Ovary (tissue), 7 donors: ENCODE measurements at regions not wholly inside any gene's neighbourhood (a gene's known extent, or its start where the extent isn't known, plus 50 kb on each side); places are given as distances from the start of the nearest gene placed in this dataset.

ENCODE experiments used
- DNase-seq, 5 donors: peaks; one replicate each; pipeline ENCODE4 v3.0.0-alpha.2; 2019 to 2020
- H3K27ac ChIP-seq, 2 donors: fragments of 200-600 bp; one replicate each; pipeline versions ENCODE4 v1.5.1 to v1.8.0; 2019 to 2022
- H3K27me3 ChIP-seq: fragments of 200-600 bp; one replicate; pipeline ENCODE4 v1.8.0; 2022
- H3K36me3 ChIP-seq: fragments of 200-600 bp; sonication (generic); one replicate; pipeline ENCODE4 v1.5.1; 2019
- H3K4me1 ChIP-seq: one replicate; pipeline ENCODE4 v1.8.1; 2013; ENCODE audit warnings: mild to moderate bottlenecking, moderate library complexity; ENCODE audit not compliant: insufficient read depth
- H3K4me3 ChIP-seq: fragments of 200-600 bp; sonication (generic); one replicate; pipeline ENCODE4 v1.5.1; 2017
- H3K9me3 ChIP-seq, 2 donors: fragments of 200-600 bp in 1 of 2; sonication (generic) in 1 of 2; one replicate each; pipeline versions ENCODE4 v1.5.1 to v1.8.1; 2013 to 2019; ENCODE audit warnings: mild to moderate bottlenecking in 1 of 2, moderate library complexity in 1 of 2
- EP300 ChIP-seq: sonication (generic); formaldehyde crosslinking; IDR thresholded peaks from one replicate; pipeline ENCODE4 v1.6.1; 2017; ENCODE audit warnings: antibody characterized with exemption
- POLR2A ChIP-seq: fragments of 450-650 bp; IDR thresholded peaks from one replicate; pipeline ENCODE4 v1.6.1; 2017; ENCODE audit warnings: antibody characterized with exemption, mild to moderate bottlenecking, moderate library complexity
- WGBS, 3 donors: extraction: QIAGEN DNeasy Blood & Tissue Kit in 1 of 3; methylation state at CpG; one replicate each; pipeline versions ENCODE4 v1.1.5 to v1.1.7; 2013 to 2017; 5-methylcytosine and 5-hydroxymethylcytosine counted together
- intact Hi-C, 4 donors: fragments of 100-400 bp; cut with DNase I; formaldehyde crosslinking; loops; one replicate each; pipeline versions ENCODE4 v1.11.0 to v1.15.1; 2022 to 2023
- TF ChIP-seq, protein P1 (sequence below), 3 donors: fragments of 450-650 bp in 2 of 3; fragments of 200-600 bp in 1 of 3; IDR thresholded peaks; one replicate each; pipeline versions ENCODE4 v1.5.1 to v1.8.0; 2016 to 2022; ENCODE audit warnings: antibody characterized with exemption in 3 of 3, mild to moderate bottlenecking in 1 of 3
- donor health status: DM: no; HTN: no; CAD: no; lungs with moderate emphysema.
- donor health status: DM: no; HTN: no; CAD: no.
- donor health status: Bipolar disorder and iron deficiency.
- donor health status: DM: no; HTN: no; CAD: no.
- donor health status: DM: yes; HTN: yes; CAD: no.

DNA sequence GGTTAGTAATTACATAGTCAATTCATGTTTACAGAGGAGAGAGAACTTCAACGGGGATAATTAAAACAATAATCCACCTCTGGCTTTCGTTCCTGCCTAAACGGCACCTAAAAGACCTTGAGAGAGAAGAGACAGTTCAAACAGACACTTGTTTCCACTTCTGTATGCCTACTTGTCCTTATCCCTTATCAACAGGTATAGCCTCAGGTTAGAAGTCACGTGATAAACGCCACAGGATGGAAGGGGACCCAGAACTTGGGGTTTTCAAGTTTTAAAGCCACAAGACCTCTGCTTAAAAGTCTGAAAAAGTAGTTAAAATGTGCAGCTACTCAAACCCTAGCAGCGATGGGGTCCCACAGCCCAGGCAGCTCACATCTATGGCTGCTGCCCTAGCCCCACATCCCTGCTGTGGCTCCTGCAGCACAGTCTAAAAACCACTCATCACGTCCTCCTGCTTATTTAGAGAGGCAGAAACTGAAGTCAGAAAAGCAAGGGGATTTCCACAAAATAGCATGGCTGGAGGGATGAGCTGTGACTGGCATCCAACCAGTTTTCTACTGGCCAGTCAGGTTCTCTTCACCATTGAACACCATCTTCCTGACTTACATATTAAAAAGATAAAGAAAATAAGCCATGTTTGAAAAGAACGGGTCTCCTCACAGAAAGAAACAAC, 51.2 kb upstream of the SEC16B start:
- Histone ChIP-seq H3K27ac (no peak overlapping the region), H3K4me3 (no peak overlapping the region), H3K36me3 (no peaks in the 10 kb centered on the region), H3K27me3 (no peaks in the 10 kb centered on the region), H3K4me1 (no peaks in the 10 kb centered on the region), H3K9me3 (no peaks in the 10 kb centered on the region)
- TF ChIP-seq EP300 (no peak), POLR2A (no peak)
- TF ChIP-seq, protein P1, sequence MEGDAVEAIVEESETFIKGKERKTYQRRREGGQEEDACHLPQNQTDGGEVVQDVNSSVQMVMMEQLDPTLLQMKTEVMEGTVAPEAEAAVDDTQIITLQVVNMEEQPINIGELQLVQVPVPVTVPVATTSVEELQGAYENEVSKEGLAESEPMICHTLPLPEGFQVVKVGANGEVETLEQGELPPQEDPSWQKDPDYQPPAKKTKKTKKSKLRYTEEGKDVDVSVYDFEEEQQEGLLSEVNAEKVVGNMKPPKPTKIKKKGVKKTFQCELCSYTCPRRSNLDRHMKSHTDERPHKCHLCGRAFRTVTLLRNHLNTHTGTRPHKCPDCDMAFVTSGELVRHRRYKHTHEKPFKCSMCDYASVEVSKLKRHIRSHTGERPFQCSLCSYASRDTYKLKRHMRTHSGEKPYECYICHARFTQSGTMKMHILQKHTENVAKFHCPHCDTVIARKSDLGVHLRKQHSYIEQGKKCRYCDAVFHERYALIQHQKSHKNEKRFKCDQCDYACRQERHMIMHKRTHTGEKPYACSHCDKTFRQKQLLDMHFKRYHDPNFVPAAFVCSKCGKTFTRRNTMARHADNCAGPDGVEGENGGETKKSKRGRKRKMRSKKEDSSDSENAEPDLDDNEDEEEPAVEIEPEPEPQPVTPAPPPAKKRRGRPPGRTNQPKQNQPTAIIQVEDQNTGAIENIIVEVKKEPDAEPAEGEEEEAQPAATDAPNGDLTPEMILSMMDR (IDR thresholded peaks at IDR 0.05): no peak
- WGBS, 3 donors: 76 to 78% (median 77%) methylated on average over 8 of the region's 8 CpGs
- no peak for DNase-seq
- intact Hi-C loops: no loop called here

GRCh38 chr1:178021950-178022349, 52.1 kb upstream of the SEC16B start:
- Histone ChIP-seq H3K36me3 (no peaks in the 10 kb centered on the region), H3K4me1 (no peaks in the 10 kb centered on the region), H3K4me3 (no peak overlapping the region), H3K9me3 (no peaks in the 10 kb centered on the region), H3K27me3 (no peaks in the 10 kb centered on the region), H3K27ac (no peak overlapping the region)
- no peak for DNase-seq
- intact Hi-C loops: no loop called here
- 74 to 80% (median 78%) methylated on average over 4 of the region's 4 CpGs for WGBS, 3 donors
- no peak for TF ChIP-seq POLR2A

GRCh38 chr1:178023181-178023618, 53.3 kb upstream of the SEC16B start:
- no peak overlapping the region for H3K4me3 ChIP-seq
- WGBS, 3 donors: 91 to 96% (median 93%) methylated on average over 2 of the region's 2 CpGs

GRCh38 chr1:178024504-178024903, 54.6 kb upstream of the SEC16B start:
- intact Hi-C loops: no loop called here
- no peak overlapping the region for H3K4me3 ChIP-seq
- DNase-seq: no peak
- no peak overlapping the region for H3K27ac ChIP-seq
- no peak for TF ChIP-seq EP300
- TF ChIP-seq POLR2A: no peak
- TF ChIP-seq, protein P1 (IDR thresholded peaks at IDR 0.05): no peak
- no peaks in the 10 kb centered on the region for H3K9me3 ChIP-seq
- no peaks in the 10 kb centered on the region for H3K27me3 ChIP-seq
- WGBS, 3 donors: 96 to 100% (median 97%) methylated on average over 3 of the region's 3 CpGs
- H3K4me1 ChIP-seq: no peaks in the 10 kb centered on the region
- H3K36me3 ChIP-seq: no peaks in the 10 kb centered on the region

More at GRCh38 chr1:178023181-178023618, 53.3 kb upstream of the SEC16B start:
- Histone ChIP-seq H3K36me3 (no peaks in the 10 kb centered on the region), H3K4me1 (no peaks in the 10 kb centered on the region), H3K9me3 (no peaks in the 10 kb centered on the region), H3K27me3 (no peaks in the 10 kb centered on the region), H3K27ac (no peak overlapping the region)
- intact Hi-C loops: no loop called here
- no peak for DNase-seq
- TF ChIP-seq EP300 (no peak), POLR2A (no peak)
- TF ChIP-seq, protein P1 (IDR thresholded peaks at IDR 0.05): no peak

DNA sequence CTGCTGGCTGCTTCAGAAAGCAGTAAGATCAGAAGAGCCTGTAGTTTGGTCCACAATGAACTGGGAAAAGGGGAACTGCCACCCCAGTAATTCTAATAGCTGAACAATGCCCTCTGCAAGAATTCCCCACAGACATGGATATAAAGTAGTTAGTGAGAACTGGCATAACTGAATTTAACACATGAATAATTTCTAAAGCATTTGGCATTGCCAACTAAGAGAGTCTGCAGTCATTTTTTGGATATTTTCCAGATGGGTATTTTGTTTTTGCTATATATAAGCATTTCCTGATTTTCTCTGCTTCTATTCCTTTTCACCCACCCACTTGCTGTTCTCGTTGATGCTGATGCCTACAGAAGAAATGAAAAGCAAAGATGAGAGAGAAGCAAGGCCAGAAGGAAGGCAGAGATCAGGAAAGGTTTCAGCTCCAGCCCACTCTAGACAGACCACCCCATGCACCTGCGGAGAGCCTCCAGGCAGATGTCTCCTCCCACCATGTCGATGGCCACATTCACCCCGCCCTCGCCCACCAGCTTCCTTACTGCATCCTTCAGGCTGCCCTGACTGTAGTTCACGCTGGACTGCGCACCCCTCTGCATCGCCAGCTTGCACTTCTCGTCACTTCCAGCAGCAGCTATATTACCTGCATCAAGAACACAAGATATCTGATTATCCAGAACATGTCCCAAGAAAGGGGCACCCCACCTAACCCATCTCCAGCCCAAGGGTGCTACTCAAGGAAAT, 55.9 kb upstream of the SEC16B start:
- Histone ChIP-seq H3K36me3 (no peaks in the 10 kb centered on the region), H3K27me3 (no peaks in the 10 kb centered on the region), H3K27ac (no peak overlapping the region), H3K9me3 (no peaks in the 10 kb centered on the region), H3K4me3 (no peak overlapping the region), H3K4me1 (no peaks in the 10 kb centered on the region)
- intact Hi-C loops: no loop called here
- no peak for DNase-seq
- TF ChIP-seq EP300: no peak
- TF ChIP-seq, protein P1 (IDR thresholded peaks at IDR 0.05): no peak
- no peak for TF ChIP-seq POLR2A
- WGBS, 3 donors: 89 to 94% (median 92%) methylated on average over 9 of the region's 9 CpGs
